A673 (cell line): ENCODE measurements at regions not wholly inside any gene's neighbourhood (a gene's known extent, or its start where the extent isn't known, plus 50 kb on each side); places are given as distances from the start of the nearest gene placed in this dataset.

Source experiments
- BruUV-seq: library from RNA; stranded (reverse); fragments of 400-500 nt; replicated peaks from 2 replicates; lab custom pipeline; 2021; lab: Mats Ljungman, UMichigan
- CTCF ChIA-PET: fragments of 300-600 bp; sonication (Branson Sonifier 250); formaldehyde crosslinking; loops from one replicate; lab custom pipeline; 2022; ENCODE audit warnings: antibody characterized with exemption; lab: Charles Lee
- POLR2A ChIA-PET: fragments of 300-600 bp; sonication (Branson Sonifier 250); formaldehyde crosslinking; loops from one replicate; lab custom pipeline; 2022; ENCODE audit warnings: antibody characterized with exemption; ENCODE audit not compliant: low non-redundant PET; lab: Charles Lee
- DNase-seq: peaks from one replicate; pipeline ENCODE4 v3.0.0-alpha.2; 2015; ENCODE audit warnings: low spot score
- H3K27ac ChIP-seq: fragments of 200-600 bp; sonication (generic); 2 replicates; pipeline ENCODE4 v1.5.1; 2016; ENCODE audit warnings: mixed run types, low read depth, mild to moderate bottlenecking, mixed read lengths, antibody characterized with exemption, low read length; ENCODE audit not compliant: poor library complexity, severe bottlenecking
- H3K27me3 ChIP-seq: fragments of 200-600 bp; sonication (generic); replicated peaks from 2 replicates; pipeline ENCODE4 v1.6.1; 2017; ENCODE audit warnings: mixed run types, low read depth, mild to moderate bottlenecking, mixed read lengths, antibody characterized with exemption, low read length; ENCODE audit not compliant: insufficient read depth, poor library complexity
- H3K36me3 ChIP-seq: fragments of 200-600 bp; sonication (generic); 2 replicates; pipeline ENCODE4 v1.6.1; 2016; ENCODE audit warnings: mixed run types, mild to moderate bottlenecking, mixed read lengths, antibody characterized with exemption, low read length; ENCODE audit not compliant: insufficient read depth, poor library complexity, severe bottlenecking
- H3K4me1 ChIP-seq: fragments of 200-600 bp; sonication (generic); 2 replicates; pipeline ENCODE4 v1.6.1; 2017; ENCODE audit warnings: mixed run types, mild to moderate bottlenecking, mixed read lengths, antibody characterized with exemption, low read length; ENCODE audit not compliant: insufficient read depth, poor library complexity, severe bottlenecking
- H3K4me3 ChIP-seq: fragments of 200-600 bp; sonication (generic); 2 replicates; pipeline ENCODE4 v1.5.1; 2016; ENCODE audit warnings: low read depth, mixed run types, mild to moderate bottlenecking, mixed read lengths, low read length; ENCODE audit not compliant: poor library complexity, severe bottlenecking
- H3K9me3 ChIP-seq: fragments of 200-600 bp; sonication (generic); 2 replicates; pipeline ENCODE4 v1.6.1; 2016; ENCODE audit warnings: mixed run types, low read depth, mild to moderate bottlenecking, mixed read lengths, antibody characterized with exemption, low read length; ENCODE audit not compliant: poor library complexity, severe bottlenecking
- CTCF ChIP-seq: fragments of 300-800, 200-600 bp; sonication (generic); conservative IDR thresholded peaks from 2 replicates; pipeline ENCODE4 v1.5.1; 2017; ENCODE audit warnings: low read depth, mild to moderate bottlenecking, antibody characterized with exemption, low read length, moderate library complexity, mixed read lengths
- EZH2 ChIP-seq: fragments of 200-600 bp; sonication (generic); IDR thresholded peaks from 2 replicates; pipeline ENCODE4 v1.6.1; 2017; ENCODE audit warnings: borderline replicate concordance, low read depth, mild to moderate bottlenecking, mixed read lengths, antibody characterized with exemption, low read length; ENCODE audit not compliant: poor library complexity, severe bottlenecking
- intact Hi-C: fragments of 100-400 bp; cut with micrococcal nuclease; formaldehyde crosslinking; loops from one replicate; pipeline ENCODE4 v1.10.0; 2022; ENCODE audit not compliant: unreplicated experiment

DNA sequence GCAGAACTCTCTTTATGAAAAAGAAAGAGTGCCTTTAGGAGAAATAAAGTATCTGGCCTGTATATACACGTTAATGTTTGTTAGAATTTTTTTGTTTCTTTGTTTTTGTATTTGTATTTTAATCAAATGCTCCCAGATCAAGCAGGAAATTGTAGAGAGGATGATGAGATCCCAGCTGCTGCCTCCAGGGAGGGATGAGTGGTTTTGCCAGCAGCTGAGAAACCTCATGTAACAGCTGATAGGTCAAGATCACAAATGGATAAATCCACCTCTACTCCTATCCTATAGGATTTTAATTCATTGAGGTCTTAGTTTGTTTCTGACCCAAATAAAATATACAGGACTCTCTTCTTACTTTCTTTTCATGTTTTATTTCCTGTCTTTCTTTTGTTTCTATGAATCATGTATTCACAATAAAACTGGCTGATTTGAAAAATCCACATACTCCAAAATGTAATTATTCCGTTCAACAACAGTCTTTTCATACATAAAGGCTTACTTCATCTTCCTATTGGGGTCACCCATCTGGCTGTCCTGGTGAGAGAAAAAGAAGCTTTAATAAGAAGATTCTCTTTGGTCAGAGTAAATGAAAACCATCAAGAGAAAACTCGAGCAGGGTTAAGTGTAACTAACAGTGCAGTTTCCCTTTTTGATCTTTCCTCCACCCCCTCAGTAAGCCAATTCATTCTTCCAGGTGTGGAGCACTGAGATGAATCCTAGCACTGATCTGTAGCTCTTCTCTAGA is 129.3 kb upstream of the PLPPR5 start:
- no peak for DNase-seq
- Histone ChIP-seq H3K36me3 (no peaks in the 10 kb centered on the region), H3K4me1 (no peaks in the 10 kb centered on the region), H3K4me3 (no peak overlapping the region), H3K27me3 (no peaks in the 10 kb centered on the region), H3K27ac (no peak overlapping the region), H3K9me3 (no peaks in the 10 kb centered on the region)
- TF ChIP-seq CTCF (no peak), EZH2 (no peak)
- ChIA-PET POLR2A (no interaction called here), CTCF (interaction anchor here (0.6 kb wide), 1 partner anchor 688 kb away, joined by 3 read pairs; no protein-coding TSS in a partner anchor)
- BruUV-seq = no TSS peak
- intact Hi-C loops = no loop called here

- H3K4me3 ChIP-seq = no peak overlapping the region
- intact Hi-C loops = no loop called here
- ChIA-PET CTCF (no interaction called here), POLR2A (no interaction called here)
- H3K4me1 ChIP-seq = no peaks in the 10 kb centered on the region
- no peak for DNase-seq
- H3K9me3 ChIP-seq = no peaks in the 10 kb centered on the region
- no peak overlapping the region for H3K27ac ChIP-seq
- H3K27me3 ChIP-seq = no peaks in the 10 kb centered on the region
- TF ChIP-seq EZH2 = no peak
- TF ChIP-seq CTCF = no peak
- no peaks in the 10 kb centered on the region for H3K36me3 ChIP-seq
- no TSS peak for BruUV-seq
Measured at GRCh38 chr1:99137554-99138206, 126.6 kb upstream of the PLPPR4 start.

- Histone ChIP-seq H3K36me3 (no peaks in the 10 kb centered on the region), H3K27ac (no peak overlapping the region), H3K27me3 (no peaks in the 10 kb centered on the region), H3K9me3 (no peaks in the 10 kb centered on the region), H3K4me3 (no peak overlapping the region), H3K4me1 (no peaks in the 10 kb centered on the region)
- BruUV-seq = no TSS peak
- CTCF ChIA-PET = no interaction called here
- intact Hi-C loops = no loop called here
- TF ChIP-seq EZH2 = no peak
- TF ChIP-seq CTCF = no peak
- no peak for DNase-seq
- POLR2A ChIA-PET = no interaction called here
Measured at GRCh38 chr1:99139876-99140275, 124.4 kb upstream of the PLPPR4 start.
